HG03196 (cell line): ENCODE measurements at regions not wholly inside any gene's neighbourhood (a gene's known extent, or its start where the extent isn't known, plus 50 kb on each side); places are given as distances from the start of the nearest gene placed in this dataset.
A peak's percentile ranks its signal among the peaks of the same experiment; 100 is the strongest.
"Not testable (repeated sequence)": the region's sequence is repeated elsewhere in the genome, so short reads cannot be mapped to it uniquely, and the experiment has no call there.

Experiments used
- ATAC-seq: cut with Tn5 transposase; IDR thresholded peaks from one replicate; pipeline ENCODE4 v1.9.1; 2021; ENCODE audit not compliant: unreplicated experiment

- ATAC-seq = no peak
Measured at GRCh38 chr11:19436932-19437331, 196.2 kb upstream of the E2F8 start.

DNA sequence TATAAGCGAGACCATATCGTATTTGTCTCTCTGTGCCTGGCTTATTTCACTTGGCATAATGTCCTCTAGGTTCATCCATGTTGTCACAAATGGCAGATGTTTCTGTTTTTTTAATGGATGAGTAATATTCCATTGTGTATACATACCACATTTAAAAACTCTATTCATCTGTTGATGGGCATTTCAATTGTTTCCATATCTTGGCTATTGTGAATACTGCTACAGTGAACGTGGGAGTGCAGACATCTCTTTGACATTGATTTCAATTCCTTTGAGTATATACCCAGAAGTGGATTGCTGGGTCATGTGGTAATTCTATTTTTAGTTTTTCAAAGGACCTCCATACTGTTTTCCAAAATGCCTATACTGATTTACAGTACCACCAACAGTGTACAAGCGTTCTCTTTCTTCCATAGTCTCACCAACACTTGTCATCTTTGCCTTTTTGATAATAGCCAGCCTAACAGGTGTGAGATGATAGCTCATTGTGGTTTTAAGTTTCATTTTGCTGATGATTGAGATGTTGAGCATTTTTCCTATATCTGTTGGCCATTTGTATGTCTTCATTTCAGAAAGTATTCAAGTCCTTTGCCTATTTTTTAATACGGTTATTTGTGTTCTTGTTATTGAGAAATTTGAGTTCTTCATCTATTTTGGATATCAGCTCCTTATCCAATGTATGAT, 194.7 kb upstream of the E2F8 start:
- no peak for ATAC-seq

GRCh38 chr11:19433791-19434190, 193.0 kb upstream of the E2F8 start:
- no peak for ATAC-seq

GRCh38 chr11:19433367-19433766, 192.6 kb upstream of the E2F8 start:
- peak; percentile 63 for ATAC-seq

- ATAC-seq = peak; percentile 50
Measured at GRCh38 chr11:19432370-19433061, 191.8 kb upstream of the E2F8 start.

- ATAC-seq = no peak
Measured at GRCh38 chr11:19430754-19431398, 190.1 kb upstream of the E2F8 start.

DNA sequence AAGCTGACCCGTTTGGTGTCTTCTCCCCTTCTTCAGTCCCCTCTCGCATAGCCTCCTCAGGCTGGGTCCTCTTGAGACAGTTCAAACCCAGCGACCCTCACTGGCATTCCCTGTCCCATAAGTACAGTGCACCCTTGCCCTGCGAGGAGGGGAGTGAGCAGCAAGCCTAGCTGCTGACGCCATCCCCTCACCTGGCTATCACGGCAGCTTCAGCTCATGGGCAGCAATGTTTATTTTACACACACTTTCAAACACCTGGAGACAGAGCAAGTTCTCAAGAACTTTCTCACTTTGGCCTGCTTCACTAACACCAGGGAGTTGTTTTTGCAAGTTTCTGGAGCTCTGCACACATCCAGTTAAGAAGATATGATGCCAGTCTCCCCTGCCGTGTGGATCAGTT, 189.6 kb upstream of the E2F8 start:
- ATAC-seq = no peak

GRCh38 chr11:19429108-19429760, 188.5 kb upstream of the E2F8 start:
- no peak for ATAC-seq

DNA sequence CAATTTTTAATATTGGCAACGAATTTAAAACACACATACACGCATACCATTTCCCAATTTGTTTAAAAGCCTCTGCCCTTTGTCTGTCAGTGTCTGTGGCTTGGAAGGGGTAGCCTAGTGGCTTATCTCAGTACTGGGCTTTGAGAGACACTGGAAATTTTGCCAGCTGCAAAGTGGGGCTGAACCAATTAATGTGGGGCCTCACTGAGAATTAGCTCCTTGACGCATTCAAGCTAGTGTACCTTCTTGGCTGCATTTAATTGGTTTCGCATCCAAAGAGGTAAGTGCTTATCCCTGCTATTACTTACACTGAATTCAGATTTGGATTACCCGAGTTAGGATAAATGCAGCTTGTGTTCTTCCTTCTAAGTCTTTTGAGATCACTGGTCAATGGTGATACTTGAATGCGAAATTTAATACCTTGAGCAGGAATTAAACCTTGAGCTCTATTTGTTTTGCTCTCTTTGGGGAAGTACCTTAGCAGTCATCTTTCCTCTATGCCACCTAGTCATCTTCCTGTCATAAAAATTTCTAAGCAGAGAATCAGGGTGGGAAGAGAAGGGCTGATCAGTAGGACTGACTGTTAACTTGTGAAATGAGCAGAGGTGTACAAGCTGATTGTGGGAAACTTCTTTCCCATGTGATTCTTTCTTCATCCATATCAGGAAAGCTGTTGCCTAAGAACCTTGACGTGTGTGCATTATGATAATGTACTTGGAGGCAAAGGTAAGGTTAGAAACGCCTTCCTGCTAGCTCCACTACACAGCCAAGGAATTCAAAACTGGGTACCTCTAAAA, 187.7 kb upstream of the E2F8 start:
- no peak for ATAC-seq

GRCh38 chr11:19426756-19427403, 186.1 kb upstream of the E2F8 start:
- ATAC-seq = no peak

DNA sequence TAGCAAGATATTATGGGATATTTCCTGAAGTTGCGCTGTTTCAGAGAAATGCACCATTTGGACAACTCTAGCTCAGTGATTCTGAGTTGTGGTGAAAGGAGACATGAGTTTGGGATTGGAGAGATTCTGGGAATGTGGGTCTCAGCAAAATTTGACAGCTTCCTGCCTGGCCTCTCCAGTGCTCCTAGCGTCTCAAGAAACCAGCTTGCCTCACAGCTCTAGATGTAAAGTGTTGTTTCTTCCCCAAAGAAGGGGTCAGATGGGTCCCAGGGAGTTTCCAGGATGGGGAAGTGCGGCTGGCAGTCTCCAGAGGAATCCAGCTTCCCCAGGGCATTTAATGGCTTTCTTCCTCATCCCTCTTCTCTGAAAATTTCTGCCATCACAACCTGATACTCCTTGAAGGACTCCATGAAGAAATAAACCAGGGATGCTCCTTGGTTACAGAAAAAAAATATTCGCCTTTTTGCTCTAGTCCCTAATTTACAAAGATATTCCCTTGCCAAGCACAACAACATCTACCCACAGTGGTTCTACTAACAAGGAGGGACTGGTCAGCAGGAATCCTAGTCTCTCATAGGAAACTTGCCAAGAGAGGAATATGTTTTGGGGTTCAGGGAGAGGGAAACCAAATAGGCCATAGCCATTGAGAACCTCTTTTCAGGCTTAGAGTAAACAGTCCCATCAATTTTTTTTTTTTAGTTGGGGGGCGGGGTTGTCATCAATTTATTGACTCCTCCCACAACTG, 185.4 kb upstream of the E2F8 start:
- ATAC-seq = no peak

DNA sequence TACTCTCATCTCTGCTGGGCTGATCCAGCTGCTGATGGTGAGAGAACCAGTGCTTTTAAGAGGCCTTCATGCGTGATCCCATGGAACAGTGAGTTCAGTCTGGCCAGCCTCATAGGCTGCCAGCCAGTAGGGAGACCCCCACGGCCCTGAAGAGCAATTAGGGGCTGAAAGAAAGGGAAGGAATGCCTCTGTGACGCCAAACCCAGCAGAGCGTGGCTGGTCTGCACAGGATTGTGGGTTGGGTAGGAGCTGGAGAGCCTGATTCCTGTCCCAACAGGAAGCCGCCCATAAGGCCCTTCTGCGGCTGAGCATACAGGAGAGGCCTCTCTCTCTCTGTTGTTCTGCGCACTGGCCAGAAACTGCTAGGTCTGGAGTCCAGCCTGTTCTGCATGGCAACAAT, 181.5 kb upstream of the E2F8 start:
- ATAC-seq = no peak

DNA sequence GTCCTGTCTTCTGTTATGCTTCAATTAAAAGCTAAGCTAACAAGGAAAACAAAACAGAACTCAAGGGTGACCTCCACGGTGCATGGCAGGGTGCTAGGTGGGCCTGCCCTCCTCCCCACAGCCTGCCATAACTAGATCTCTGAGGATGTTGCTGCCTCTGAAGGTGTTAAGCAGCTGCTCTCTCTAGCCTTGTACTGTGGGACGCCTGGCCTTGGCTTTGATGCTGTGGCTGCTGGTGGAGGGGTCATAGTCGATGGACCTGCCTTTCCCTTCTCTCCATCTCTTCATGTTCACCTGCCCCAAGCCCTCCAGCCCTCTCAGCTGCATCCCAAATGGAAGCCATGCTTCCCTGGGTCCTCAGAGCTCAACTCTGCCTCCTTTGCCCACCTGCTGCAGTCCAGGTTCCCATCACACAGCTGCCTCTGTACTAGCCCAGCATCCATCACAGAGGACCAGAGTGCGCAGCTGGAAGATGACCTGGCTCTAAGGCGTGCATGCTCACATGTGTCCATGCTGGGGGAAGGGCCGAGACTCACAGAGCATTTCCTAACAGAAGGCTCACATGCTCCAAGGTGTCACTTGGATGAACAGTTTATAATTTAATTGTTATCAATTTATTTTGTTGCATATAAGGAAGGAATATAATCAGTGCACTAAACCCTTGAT, 180.3 kb upstream of the E2F8 start:
- ATAC-seq = no peak

DNA sequence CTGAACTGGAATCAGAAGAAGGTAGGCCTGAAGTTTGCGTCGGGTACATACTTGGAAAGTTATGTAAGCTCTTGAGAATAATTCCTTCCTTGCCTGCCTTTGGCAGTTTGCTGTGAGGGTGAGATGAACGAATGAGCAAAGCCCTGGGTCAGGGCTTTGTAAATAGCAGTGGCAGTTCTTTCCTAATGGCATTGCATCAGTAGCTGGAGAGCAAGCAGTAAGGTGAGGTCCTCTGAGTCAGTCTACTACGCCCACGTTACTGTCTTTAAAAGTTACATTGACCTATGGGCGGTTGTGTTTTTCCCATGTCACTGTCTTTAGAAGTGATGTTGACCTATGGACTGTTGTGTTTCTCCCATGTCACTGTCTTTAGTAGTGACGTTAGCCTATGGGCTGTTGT, 179.1 kb upstream of the E2F8 start:
- no peak for ATAC-seq

DNA sequence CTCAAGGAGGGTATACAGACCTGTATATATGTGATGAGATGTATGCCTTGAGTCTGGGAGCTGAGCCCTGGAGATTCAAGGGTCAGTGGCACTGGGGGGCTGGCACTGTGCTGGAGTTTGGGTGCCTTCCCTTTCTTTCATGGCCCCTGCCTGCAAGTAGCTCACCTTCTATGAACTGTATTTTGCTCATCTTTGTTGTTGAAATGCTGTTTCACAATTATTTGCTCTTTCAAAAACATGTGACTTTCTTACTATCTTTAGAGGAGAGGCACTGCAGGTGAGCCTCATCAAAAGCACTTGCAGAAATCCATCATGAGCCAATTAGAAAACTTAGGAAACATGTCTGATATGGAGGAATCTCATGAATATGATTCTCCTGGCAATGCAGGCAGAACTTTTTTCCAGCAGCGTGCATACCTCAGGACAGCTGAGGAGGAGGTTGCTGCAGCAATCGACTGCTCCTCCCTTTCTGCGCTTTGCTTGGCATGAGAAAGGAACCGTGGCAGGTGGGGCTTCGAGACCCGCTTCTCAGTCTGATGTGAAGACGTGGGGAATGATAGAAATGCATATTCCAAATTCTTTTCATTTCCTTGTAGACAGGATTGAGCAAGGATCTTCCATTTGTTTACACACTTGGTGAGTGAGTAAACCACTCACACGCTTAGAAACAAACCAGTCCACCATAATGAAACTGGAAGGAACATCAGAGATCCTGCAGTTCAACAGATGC, 178.4 kb upstream of the E2F8 start:
- no peak for ATAC-seq

- ATAC-seq = no peak
Measured at GRCh38 chr11:19418221-19418620, 177.5 kb upstream of the E2F8 start.

DNA sequence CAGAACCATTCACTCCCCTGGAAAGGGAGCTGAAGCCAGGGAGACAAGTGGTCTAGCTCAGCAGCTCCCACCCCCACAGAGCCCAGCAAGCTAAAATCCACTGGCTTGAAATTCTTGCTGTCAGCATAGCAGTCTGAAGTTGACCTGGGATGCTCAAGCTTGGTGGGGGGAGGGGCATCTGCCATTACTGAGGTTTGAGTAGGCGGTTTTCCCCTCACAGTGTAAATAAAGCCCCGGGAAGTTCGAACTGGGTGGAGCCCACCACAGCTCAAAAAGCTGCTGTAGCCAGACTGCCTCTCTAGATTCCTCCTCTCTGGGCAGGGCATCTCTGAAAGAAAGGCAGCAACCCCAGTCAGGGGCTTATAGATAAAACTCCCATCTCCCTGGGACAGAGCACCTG, 171.3 kb upstream of the E2F8 start:
- ATAC-seq = not testable (repeated sequence)

GRCh38 chr11:19410032-19410431, 169.3 kb upstream of the E2F8 start:
- ATAC-seq = no peak

- no peak for ATAC-seq
Measured at GRCh38 chr11:19409307-19409706, 168.6 kb upstream of the E2F8 start.
